Mesenchymal stem cell (in vitro differentiated cells and primary cell): ENCODE measurements at regions not wholly inside any gene's neighbourhood (a gene's known extent, or its start where the extent isn't known, plus 50 kb on each side); places are given as distances from the start of the nearest gene placed in this dataset.

Source experiments
- DNase-seq: peaks from one replicate; pipeline ENCODE4 v3.0.0-alpha.2; 2013
- H2AFZ ChIP-seq: one replicate; pipeline ENCODE4 v1.6.1; 2013; ENCODE audit warnings: low read depth, mild to moderate bottlenecking, control low read depth, inconsistent platforms, low read length, moderate library complexity
- H2AK5ac ChIP-seq: 2 replicates; pipeline ENCODE4 v1.6.1; 2013; ENCODE audit warnings: low read length, moderate library complexity, mild to moderate bottlenecking, inconsistent platforms; ENCODE audit not compliant: severe bottlenecking
- H2BK120ac ChIP-seq: one replicate; pipeline ENCODE4 v1.6.1; 2013; ENCODE audit warnings: low read depth, mild to moderate bottlenecking, inconsistent platforms, low read length, moderate library complexity
- H2BK12ac ChIP-seq, 2 experiments: one replicate each; pipeline ENCODE4 v1.6.1; 2013; ENCODE audit warnings: inconsistent platforms in 2 of 2, low read length in 2 of 2, mild to moderate bottlenecking in 2 of 2, moderate library complexity in 2 of 2, control low read depth in 1 of 2
- H2BK15ac ChIP-seq: one replicate; pipeline ENCODE4 v1.6.1; 2013; ENCODE audit warnings: mild to moderate bottlenecking, low read depth, inconsistent platforms; ENCODE audit not compliant: poor library complexity, severe bottlenecking
- H2BK5ac ChIP-seq: 2 replicates; pipeline ENCODE4 v1.6.1; 2013; ENCODE audit warnings: low read depth, mild to moderate bottlenecking, low read length, control low read depth, inconsistent platforms; ENCODE audit not compliant: poor library complexity, severe bottlenecking
- H3K14ac ChIP-seq, 2 experiments: one replicate each; pipeline ENCODE4 v1.6.1; 2013; ENCODE audit warnings: inconsistent platforms in 2 of 2, low read length in 2 of 2, control low read depth in 1 of 2, mild to moderate bottlenecking in 1 of 2, moderate library complexity in 1 of 2
- H3K18ac ChIP-seq, 2 experiments: one replicate each; pipeline ENCODE4 v1.6.1; 2013; ENCODE audit warnings: inconsistent platforms in 2 of 2, low read length in 2 of 2, control low read depth in 1 of 2, low read depth in 1 of 2, mild to moderate bottlenecking in 1 of 2
- H3K23ac ChIP-seq, 2 experiments: one replicate each; pipeline ENCODE4 v1.6.1; 2013; ENCODE audit warnings: inconsistent platforms in 2 of 2, low read length in 2 of 2, mild to moderate bottlenecking in 2 of 2, moderate library complexity in 2 of 2, control low read depth in 1 of 2
- H3K27ac ChIP-seq: 2 replicates; pipeline ENCODE4 v1.5.1; 2013; ENCODE audit warnings: mild to moderate bottlenecking, moderate library complexity, low read length, control low read depth, inconsistent platforms; ENCODE audit not compliant: poor library complexity, severe bottlenecking
- H3K27me3 ChIP-seq, 2 experiments: 2 replicates each; pipeline versions ENCODE4 v1.6.1 to v1.7.0; 2013; ENCODE audit warnings: low read length in 2 of 2, mild to moderate bottlenecking in 2 of 2, moderate library complexity in 2 of 2, control low read depth in 1 of 2, inconsistent platforms in 1 of 2; ENCODE audit not compliant: control insufficient read depth in 1 of 2, insufficient read depth in 1 of 2
- H3K36me3 ChIP-seq, 2 experiments: 2 replicates each; pipeline versions ENCODE4 v1.6.1 to v1.7.0; 2013; ENCODE audit warnings: low read length in 2 of 2, control low read depth in 1 of 2, inconsistent platforms in 1 of 2, low read depth in 1 of 2, mild to moderate bottlenecking in 1 of 2; ENCODE audit not compliant: insufficient read depth in 2 of 2, control insufficient read depth in 1 of 2
- H3K4ac ChIP-seq, 2 experiments: one replicate each; pipeline ENCODE4 v1.6.1; 2013; ENCODE audit warnings: inconsistent platforms in 2 of 2, low read length in 2 of 2, mild to moderate bottlenecking in 2 of 2, moderate library complexity in 2 of 2, control low read depth in 1 of 2, low read depth in 1 of 2
- H3K4me1 ChIP-seq: 2 replicates; pipeline ENCODE4 v1.6.1; 2013; ENCODE audit warnings: low read depth, low read length, control low read depth; ENCODE audit not compliant: control insufficient read depth, insufficient read depth
- H3K4me2 ChIP-seq: 2 replicates; pipeline ENCODE4 v1.6.1; 2013; ENCODE audit warnings: low read length, mild to moderate bottlenecking, inconsistent platforms; ENCODE audit not compliant: poor library complexity, severe bottlenecking
- H3K4me3 ChIP-seq, 2 experiments: 2 replicates each; pipeline versions ENCODE4 v1.5.1 to v1.7.0; 2013; ENCODE audit warnings: low read length in 2 of 2, mild to moderate bottlenecking in 2 of 2, control low read depth in 1 of 2, low read depth in 1 of 2; ENCODE audit not compliant: insufficient read depth in 1 of 2
- H3K79me1 ChIP-seq: replicated peaks from 2 replicates; pipeline ENCODE4 v1.6.1; 2013; ENCODE audit warnings: mild to moderate bottlenecking, control low read depth, low read length, inconsistent platforms; ENCODE audit not compliant: poor library complexity, severe bottlenecking
- H3K9ac ChIP-seq: 2 replicates; pipeline ENCODE4 v1.7.0; 2013; ENCODE audit warnings: mild to moderate bottlenecking, low read length, moderate library complexity
- H3K9me3 ChIP-seq: 2 replicates; pipeline ENCODE4 v1.7.0; 2013; ENCODE audit warnings: mild to moderate bottlenecking, low read length; ENCODE audit not compliant: control insufficient read depth
- H4K8ac ChIP-seq: one replicate; pipeline ENCODE4 v1.6.1; 2013; ENCODE audit warnings: inconsistent platforms, mild to moderate bottlenecking, low read length, moderate library complexity
- H4K91ac ChIP-seq: one replicate; pipeline ENCODE4 v1.6.1; 2013; ENCODE audit warnings: mild to moderate bottlenecking, low read length, inconsistent platforms
- WGBS: methylation state at CpG from one replicate; pipeline ENCODE4 v1.1.7; 2013; ENCODE audit warnings: mixed read lengths; 5-methylcytosine and 5-hydroxymethylcytosine counted together

- H2AK5ac ChIP-seq, result no peak overlapping the region
- no peak overlapping the region for H3K4me2 ChIP-seq
- H3K4me3 ChIP-seq, result no peak overlapping the region
- no peaks in the 10 kb centered on the region for H3K79me1 ChIP-seq
- no peak overlapping the region for H2BK12ac ChIP-seq
- no peaks in the 10 kb centered on the region for H3K27me3 ChIP-seq
- H3K4me1 ChIP-seq, result no peaks in the 10 kb centered on the region
- no peak overlapping the region for H2BK15ac ChIP-seq
- WGBS, result 100% methylated on average over 1 of the region's 2 CpGs
- no peaks in the 10 kb centered on the region for H3K9me3 ChIP-seq
- no peak overlapping the region for H3K23ac ChIP-seq
- no peak overlapping the region for H2BK120ac ChIP-seq
- no peak overlapping the region for H4K91ac ChIP-seq
- H2AFZ ChIP-seq, result no peak overlapping the region
- no peak overlapping the region for H3K4ac ChIP-seq
- H3K27ac ChIP-seq, result no peak overlapping the region
- H2BK5ac ChIP-seq, result no peak overlapping the region
- no peak overlapping the region for H4K8ac ChIP-seq
- DNase-seq, result no peak
- no peaks in the 10 kb centered on the region for H3K36me3 ChIP-seq
- H3K18ac ChIP-seq, result no peak overlapping the region
- no peak overlapping the region for H3K9ac ChIP-seq
- H3K14ac ChIP-seq, result no peak overlapping the region
Observed at GRCh38 chr1:198472997-198473396, 67.5 kb downstream of the ATP6V1G3 start.

DNA sequence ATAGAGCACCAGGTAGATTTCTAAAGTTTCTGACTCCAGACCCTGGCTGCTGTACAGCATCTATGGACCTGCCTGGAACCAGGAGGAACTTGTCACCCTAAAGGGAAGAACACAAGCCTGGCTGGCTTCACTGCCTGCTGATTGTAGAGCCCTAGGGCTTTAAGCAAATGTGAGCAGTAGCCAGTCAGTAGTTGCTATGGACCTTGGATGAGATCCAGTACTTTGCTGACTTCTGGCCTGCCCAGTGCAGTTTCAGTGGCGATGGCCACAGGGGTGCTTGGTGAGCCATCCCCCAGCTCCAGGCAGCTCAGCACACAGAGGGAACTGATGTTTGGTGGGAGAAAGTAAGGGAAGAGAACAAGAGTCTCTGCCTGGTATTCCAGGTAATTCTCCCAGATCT is 68.4 kb downstream of the ATP6V1G3 start:
- H3K36me3 ChIP-seq, result no peaks in the 10 kb centered on the region
- no peak overlapping the region for H3K9ac ChIP-seq
- H3K4ac ChIP-seq, result no peak overlapping the region
- no peak overlapping the region for H3K18ac ChIP-seq
- 100% methylated on average over 1 of the region's 1 CpG for WGBS
- H2BK5ac ChIP-seq, result no peak overlapping the region
- H3K23ac ChIP-seq, result no peak overlapping the region
- H3K27ac ChIP-seq, result no peak overlapping the region
- no peak overlapping the region for H2AK5ac ChIP-seq
- H3K4me2 ChIP-seq, result no peak overlapping the region
- H4K91ac ChIP-seq, result no peak overlapping the region
- no peak overlapping the region for H3K14ac ChIP-seq
- H3K9me3 ChIP-seq, result no peaks in the 10 kb centered on the region
- H3K79me1 ChIP-seq, result no peaks in the 10 kb centered on the region
- H3K27me3 ChIP-seq, result no peaks in the 10 kb centered on the region
- DNase-seq, result no peak
- no peak overlapping the region for H4K8ac ChIP-seq
- no peak overlapping the region for H2AFZ ChIP-seq
- H2BK120ac ChIP-seq, result no peak overlapping the region
- no peak overlapping the region for H2BK15ac ChIP-seq
- H2BK12ac ChIP-seq, result no peak overlapping the region
- no peak overlapping the region for H3K4me3 ChIP-seq
- no peaks in the 10 kb centered on the region for H3K4me1 ChIP-seq

DNA sequence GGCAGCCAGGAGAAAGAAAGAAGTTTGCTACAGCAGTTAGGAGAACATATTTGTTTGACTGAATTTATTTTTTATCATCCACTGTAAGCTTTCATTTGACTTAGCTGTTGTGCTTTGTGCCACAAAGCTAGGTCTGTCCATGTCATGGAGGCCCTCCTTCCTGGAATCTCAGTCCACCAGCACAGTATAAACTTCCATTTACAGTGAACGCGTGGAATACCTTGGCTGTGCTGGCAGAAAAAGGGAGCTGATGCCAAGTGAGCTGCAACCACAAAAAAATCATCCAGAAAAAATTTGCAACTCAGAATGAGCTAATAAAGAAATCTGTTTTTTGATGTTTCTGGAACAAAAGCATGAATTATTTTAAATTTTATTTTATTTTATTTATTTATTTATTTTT is 72.6 kb downstream of the ATP6V1G3 start:
- no peaks in the 10 kb centered on the region for H3K4me1 ChIP-seq
- no peak overlapping the region for H2BK5ac ChIP-seq
- H3K4me2 ChIP-seq, result no peak overlapping the region
- H3K79me1 ChIP-seq, result no peaks in the 10 kb centered on the region
- H3K9ac ChIP-seq, result no peak overlapping the region
- H3K9me3 ChIP-seq, result no peaks in the 10 kb centered on the region
- H2AFZ ChIP-seq, result no peak overlapping the region
- H2AK5ac ChIP-seq, result no peak overlapping the region
- no peak overlapping the region for H3K4ac ChIP-seq
- no peaks in the 10 kb centered on the region for H3K36me3 ChIP-seq
- no peak overlapping the region for H3K4me3 ChIP-seq
- no peak overlapping the region for H2BK120ac ChIP-seq
- H3K14ac ChIP-seq, result no peak overlapping the region
- H2BK12ac ChIP-seq, result no peak overlapping the region
- no peak overlapping the region for H3K18ac ChIP-seq
- no peak overlapping the region for H4K8ac ChIP-seq
- H4K91ac ChIP-seq, result no peak overlapping the region
- H2BK15ac ChIP-seq, result no peak overlapping the region
- no peak overlapping the region for H3K23ac ChIP-seq
- no peaks in the 10 kb centered on the region for H3K27me3 ChIP-seq
- WGBS, result no CpG with 5 or more reads among the region's 2 CpGs
- H3K27ac ChIP-seq, result no peak overlapping the region
- no peak for DNase-seq

DNA sequence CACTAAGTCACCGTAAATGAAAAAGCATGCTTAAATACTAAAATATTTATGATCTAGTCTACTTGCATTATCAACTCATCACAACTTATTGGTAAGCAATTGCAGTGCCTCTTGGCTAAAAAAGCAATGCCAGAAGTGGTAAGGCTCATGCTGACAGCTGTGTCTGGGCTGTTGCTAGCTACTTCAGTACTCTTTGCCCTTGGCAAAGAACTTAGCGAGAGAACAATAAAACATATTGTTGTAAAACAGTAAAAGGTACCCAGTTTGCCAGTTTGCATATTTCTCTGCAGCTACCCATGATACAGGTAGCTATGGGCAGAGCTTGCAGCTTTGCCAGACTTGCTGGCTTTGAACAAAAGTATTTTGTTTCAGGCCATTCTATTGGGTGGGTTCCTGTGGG is 73.1 kb downstream of the ATP6V1G3 start:
- H3K79me1 ChIP-seq, result no peaks in the 10 kb centered on the region
- no peaks in the 10 kb centered on the region for H3K27me3 ChIP-seq
- H3K9ac ChIP-seq, result no peak overlapping the region
- H3K23ac ChIP-seq, result no peak overlapping the region
- no peaks in the 10 kb centered on the region for H3K4me1 ChIP-seq
- no peak overlapping the region for H2AK5ac ChIP-seq
- H2BK120ac ChIP-seq, result no peak overlapping the region
- H3K18ac ChIP-seq, result no peak overlapping the region
- H3K4me2 ChIP-seq, result no peak overlapping the region
- no peak overlapping the region for H2BK12ac ChIP-seq
- H4K91ac ChIP-seq, result no peak overlapping the region
- H3K14ac ChIP-seq, result no peak overlapping the region
- no peak overlapping the region for H3K27ac ChIP-seq
- no peak overlapping the region for H3K4me3 ChIP-seq
- no peaks in the 10 kb centered on the region for H3K9me3 ChIP-seq
- no peak overlapping the region for H2BK5ac ChIP-seq
- no peaks in the 10 kb centered on the region for H3K36me3 ChIP-seq
- no peak for DNase-seq
- H2AFZ ChIP-seq, result no peak overlapping the region
- no peak overlapping the region for H4K8ac ChIP-seq
- 90% methylated on average over 1 of the region's 2 CpGs for WGBS
- no peak overlapping the region for H2BK15ac ChIP-seq
- no peak overlapping the region for H3K4ac ChIP-seq
